AG04449 (cell line): ENCODE measurements at regions not wholly inside any gene's neighbourhood (a gene's known extent, or its start where the extent isn't known, plus 50 kb on each side); places are given as distances from the start of the nearest gene placed in this dataset.

Experiments
- CTCF ChIA-PET: fragments of 350-600 bp; formaldehyde crosslinking; extraction: SDS; loops from one replicate; lab custom pipeline; 2021; ENCODE audit warnings: antibody characterized with exemption; lab: Yijun Ruan, JAX
- POLR2A ChIA-PET: fragments of 400-600, 350-600 bp; formaldehyde crosslinking; extraction: SDS; loops from one replicate; lab custom pipeline; 2020; ENCODE audit warnings: antibody characterized with exemption, inconsistent platforms; lab: Yijun Ruan, JAX
- DNase-seq: peaks from one replicate; pipeline ENCODE4 v3.0.0-alpha.2; 2010; ENCODE audit warnings: low read depth, low spot score
- H3K4me3 ChIP-seq: 2 replicates; pipeline ENCODE4 v1.5.1; 2011; ENCODE audit warnings: low read depth, mild to moderate bottlenecking, control low read depth, low read length
- TF ChIP-seq, protein P1 (sequence below): IDR thresholded peaks from one replicate; pipeline ENCODE4 v1.5.1; 2011; ENCODE audit warnings: mild to moderate bottlenecking, moderate library complexity, low read length, control low read depth, inconsistent platforms; ENCODE audit not compliant: insufficient read depth; ENCODE audit errors: missing control alignments

DNA sequence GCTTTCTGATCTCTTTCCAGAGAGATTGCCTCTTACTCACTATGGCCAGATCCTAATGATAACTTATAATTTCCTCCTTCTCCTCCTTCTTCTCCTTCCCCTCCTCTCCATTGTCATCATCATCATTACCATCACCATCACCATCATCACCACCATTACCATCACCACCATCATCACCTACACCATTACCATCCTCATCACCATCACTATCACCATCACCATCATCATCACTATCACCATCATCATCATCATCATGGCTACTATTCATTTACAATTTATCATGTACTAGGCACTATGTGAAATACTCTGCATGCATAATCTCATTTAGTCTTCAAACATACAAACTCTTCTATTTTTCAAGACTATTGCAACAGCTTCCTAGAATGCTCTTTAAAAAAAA, 540.9 kb upstream of the C16orf82 start:
- POLR2A ChIA-PET: no interaction called here
- CTCF ChIA-PET: no interaction called here
- no peak for DNase-seq
- TF ChIP-seq, protein P1, sequence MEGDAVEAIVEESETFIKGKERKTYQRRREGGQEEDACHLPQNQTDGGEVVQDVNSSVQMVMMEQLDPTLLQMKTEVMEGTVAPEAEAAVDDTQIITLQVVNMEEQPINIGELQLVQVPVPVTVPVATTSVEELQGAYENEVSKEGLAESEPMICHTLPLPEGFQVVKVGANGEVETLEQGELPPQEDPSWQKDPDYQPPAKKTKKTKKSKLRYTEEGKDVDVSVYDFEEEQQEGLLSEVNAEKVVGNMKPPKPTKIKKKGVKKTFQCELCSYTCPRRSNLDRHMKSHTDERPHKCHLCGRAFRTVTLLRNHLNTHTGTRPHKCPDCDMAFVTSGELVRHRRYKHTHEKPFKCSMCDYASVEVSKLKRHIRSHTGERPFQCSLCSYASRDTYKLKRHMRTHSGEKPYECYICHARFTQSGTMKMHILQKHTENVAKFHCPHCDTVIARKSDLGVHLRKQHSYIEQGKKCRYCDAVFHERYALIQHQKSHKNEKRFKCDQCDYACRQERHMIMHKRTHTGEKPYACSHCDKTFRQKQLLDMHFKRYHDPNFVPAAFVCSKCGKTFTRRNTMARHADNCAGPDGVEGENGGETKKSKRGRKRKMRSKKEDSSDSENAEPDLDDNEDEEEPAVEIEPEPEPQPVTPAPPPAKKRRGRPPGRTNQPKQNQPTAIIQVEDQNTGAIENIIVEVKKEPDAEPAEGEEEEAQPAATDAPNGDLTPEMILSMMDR: no peak
- H3K4me3 ChIP-seq: no peak overlapping the region

DNA sequence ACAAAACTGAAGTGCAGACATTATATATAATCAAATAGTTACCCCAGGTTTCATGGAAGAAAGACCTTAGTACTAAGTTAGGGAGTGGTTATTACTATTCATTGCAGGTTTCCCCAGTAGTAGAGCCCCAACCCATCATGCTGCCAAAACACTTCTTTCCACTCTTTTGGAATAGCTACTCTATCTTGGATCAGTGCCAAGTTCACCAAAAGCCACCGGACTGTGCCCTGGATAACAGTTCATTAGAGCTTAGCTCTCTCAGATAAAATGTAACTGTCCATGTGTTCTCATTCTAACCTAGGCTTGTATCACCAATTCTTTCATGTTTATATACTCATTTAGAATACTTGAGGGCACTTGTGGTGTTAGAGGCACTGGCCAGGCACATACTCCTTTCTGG, 540.1 kb upstream of the C16orf82 start:
- no peak overlapping the region for H3K4me3 ChIP-seq
- ChIA-PET CTCF (no interaction called here), POLR2A (no interaction called here)
- TF ChIP-seq, protein P1: no peak
- no peak for DNase-seq

DNA sequence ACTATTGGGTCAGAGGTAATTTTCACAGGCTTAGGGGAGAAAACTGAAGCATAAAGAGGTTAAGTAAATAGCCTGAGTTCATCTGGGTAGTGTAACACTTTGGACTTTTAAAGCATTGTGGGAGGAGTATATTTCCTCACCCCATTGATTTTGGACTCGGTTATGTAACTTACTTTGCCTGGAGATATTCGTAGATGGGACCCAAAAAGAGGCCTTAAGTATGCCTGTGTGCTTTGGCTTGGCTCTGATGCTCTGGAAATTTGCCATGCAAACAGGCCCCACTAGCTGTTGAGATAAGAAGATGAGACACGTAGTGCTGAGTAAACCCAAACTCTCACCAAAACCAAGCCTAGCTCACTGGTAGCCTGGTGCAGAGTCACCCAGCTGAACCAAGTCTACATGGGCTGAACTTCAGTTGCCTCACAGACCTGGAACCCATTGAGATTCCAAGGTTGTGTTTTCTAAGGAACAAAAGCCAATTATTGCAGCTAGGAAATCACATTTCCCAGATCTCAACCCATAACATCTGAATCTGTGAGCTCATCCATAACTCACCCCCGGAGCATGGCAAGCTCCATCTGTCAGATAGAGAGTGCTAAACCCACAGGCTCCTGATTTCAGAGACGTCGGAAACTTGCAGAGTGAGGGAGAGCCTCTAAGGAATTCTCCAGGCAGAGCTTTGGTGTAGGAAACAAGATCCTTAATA, 536.0 kb upstream of the C16orf82 start:
- CTCF ChIA-PET: no interaction called here
- H3K4me3 ChIP-seq: no peak overlapping the region
- no peak for DNase-seq
- TF ChIP-seq, protein P1: no peak
- POLR2A ChIA-PET: no interaction called here

DNA sequence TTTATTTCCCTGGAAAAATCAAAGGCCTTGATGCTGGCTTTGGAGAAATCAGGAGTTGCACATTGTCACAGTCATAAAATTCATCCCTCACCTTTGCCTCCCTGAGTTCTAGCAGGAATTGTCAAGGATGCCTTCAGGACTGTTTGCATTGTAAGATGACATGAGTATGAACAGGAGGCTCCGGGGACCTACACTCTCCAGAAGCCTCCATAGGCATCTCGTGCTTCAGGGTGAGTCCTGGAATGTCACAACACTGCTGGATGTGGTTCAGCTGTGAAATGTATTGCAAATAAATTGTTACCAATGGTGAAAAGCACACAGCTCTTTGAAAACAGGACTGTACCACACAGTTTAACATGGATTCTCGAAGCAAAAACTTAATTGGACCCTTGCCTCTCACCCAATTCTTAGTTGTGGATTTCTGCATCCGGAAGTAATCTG, 535.4 kb upstream of the C16orf82 start:
- POLR2A ChIA-PET: no interaction called here
- TF ChIP-seq, protein P1: no peak
- CTCF ChIA-PET: no interaction called here
- H3K4me3 ChIP-seq: no peak overlapping the region
- DNase-seq: no peak

DNA sequence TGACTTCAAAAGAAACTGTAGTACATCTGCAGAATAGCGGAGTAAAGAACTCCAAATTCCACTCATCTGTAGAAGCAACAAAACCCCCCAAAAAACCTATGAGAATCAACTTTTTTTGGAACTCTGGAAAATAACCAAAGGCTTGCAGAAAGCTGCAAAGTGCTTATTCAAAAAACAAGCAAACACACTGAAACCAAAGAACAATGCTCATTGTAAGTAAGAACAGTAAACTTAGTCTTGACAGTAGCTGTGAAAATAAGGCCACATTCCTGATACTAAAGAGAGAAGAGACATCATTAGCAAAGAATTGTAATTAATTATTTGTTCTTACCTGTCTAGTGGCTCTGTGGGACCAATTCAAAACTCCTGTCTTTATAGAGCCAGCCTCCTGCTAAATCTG, 534.3 kb upstream of the C16orf82 start:
- TF ChIP-seq, protein P1: no peak
- POLR2A ChIA-PET: no interaction called here
- CTCF ChIA-PET: no interaction called here
- DNase-seq: no peak
- H3K4me3 ChIP-seq: no peak overlapping the region

DNA sequence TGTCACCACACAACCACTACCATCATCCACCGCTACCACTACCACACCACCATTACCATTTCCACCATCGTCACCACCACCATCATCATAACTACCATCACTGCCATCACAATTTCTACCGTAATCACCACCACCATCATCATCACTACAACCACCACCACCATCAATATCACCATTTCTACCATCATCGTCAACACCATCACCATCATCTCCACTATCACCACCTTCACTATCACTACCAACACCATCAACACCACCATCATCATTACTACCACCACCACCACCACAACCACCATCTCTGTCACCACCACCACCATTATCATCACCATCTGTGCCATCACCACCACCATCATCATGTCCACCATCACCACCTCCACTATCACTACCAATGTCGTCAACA, 524.5 kb upstream of the C16orf82 start:
- no peak for DNase-seq
- H3K4me3 ChIP-seq: no peak overlapping the region
- POLR2A ChIA-PET: no interaction called here
- CTCF ChIA-PET: no interaction called here
- TF ChIP-seq, protein P1: no peak
